Natural killer cell (primary cell): ENCODE measurements at regions not wholly inside any gene's neighbourhood (a gene's known extent, or its start where the extent isn't known, plus 50 kb on each side); places are given as distances from the start of the nearest gene placed in this dataset.

ENCODE experiments used
- ATAC-seq, 3 donors: fragments of 150-1000 bp in 2 of 3; fragments of 200-7000 bp in 1 of 3; cut with Tn5 transposase; 1 replicate in 1 of 3; 2 replicates in 2 of 3; pipeline ENCODE4 v1.10.0; 2021; ENCODE audit warnings: mild to moderate bottlenecking in 2 of 3, moderate library complexity in 2 of 3
- DNase-seq, 2 donors: peaks; one replicate each; pipeline versions ENCODE4 v3.0.0 to v3.0.0-alpha.2; 2013 to 2021; ENCODE audit warnings: mixed read lengths in 1 of 2
- H3K27ac ChIP-seq: one replicate; pipeline ENCODE4 v1.5.1; 2013; ENCODE audit warnings: mild to moderate bottlenecking, low read length
- H3K27me3 ChIP-seq: one replicate; pipeline ENCODE4 v1.6.1; 2013; ENCODE audit warnings: low read length; ENCODE audit not compliant: control insufficient read depth, insufficient read depth
- H3K36me3 ChIP-seq: one replicate; pipeline ENCODE4 v1.6.1; 2013; ENCODE audit warnings: low read length; ENCODE audit not compliant: control insufficient read depth, insufficient read depth
- H3K4me1 ChIP-seq: one replicate; pipeline ENCODE4 v1.6.1; 2013; ENCODE audit warnings: low read length; ENCODE audit not compliant: control insufficient read depth, insufficient read depth
- H3K4me3 ChIP-seq: one replicate; pipeline ENCODE4 v1.5.1; 2013; ENCODE audit warnings: low read length
- H3K9me3 ChIP-seq: one replicate; pipeline ENCODE4 v1.6.1; 2013; ENCODE audit warnings: low read length; ENCODE audit not compliant: control insufficient read depth, insufficient read depth
- H3K27ac Mint-ChIP-seq, 2 donors: one replicate each; pipeline ENCODE4 v1.8.0; 2022; ENCODE audit warnings: mild to moderate bottlenecking in 2 of 2, mixed read lengths in 2 of 2, moderate library complexity in 1 of 2
- H3K27me3 Mint-ChIP-seq, 2 donors: one replicate each; pipeline ENCODE4 v1.8.0; 2022; ENCODE audit warnings: low read depth in 2 of 2, mixed read lengths in 2 of 2
- H3K36me3 Mint-ChIP-seq: one replicate; pipeline ENCODE4 v1.8.0; 2022; ENCODE audit warnings: mixed read lengths
- H3K4me1 Mint-ChIP-seq, 2 donors: one replicate each; pipeline ENCODE4 v1.8.0; 2022; ENCODE audit warnings: mixed read lengths in 2 of 2
- H3K4me3 Mint-ChIP-seq: one replicate; pipeline ENCODE4 v1.8.0; 2022; ENCODE audit warnings: mild to moderate bottlenecking, moderate library complexity, mixed read lengths
- H3K9me3 Mint-ChIP-seq, 2 donors: one replicate each; pipeline ENCODE4 v1.8.0; 2022; ENCODE audit warnings: mixed read lengths in 2 of 2
- WGBS: methylation state at CpG from one replicate; pipeline ENCODE4 v1.1.7; 2013; ENCODE audit warnings: missing lambda C conversion rate; ENCODE audit not compliant: insufficient coverage; 5-methylcytosine and 5-hydroxymethylcytosine counted together
- intact Hi-C: fragments of 100-400 bp; cut with micrococcal nuclease; formaldehyde crosslinking; loops from one replicate; pipeline ENCODE4 v1.14.2; 2022
- TF ChIP-seq, protein P1 (sequence below): fragments of 200-600 bp; IDR thresholded peaks from one replicate; pipeline ENCODE4 v1.8.0; 2022; ENCODE audit warnings: antibody characterized with exemption

DNA sequence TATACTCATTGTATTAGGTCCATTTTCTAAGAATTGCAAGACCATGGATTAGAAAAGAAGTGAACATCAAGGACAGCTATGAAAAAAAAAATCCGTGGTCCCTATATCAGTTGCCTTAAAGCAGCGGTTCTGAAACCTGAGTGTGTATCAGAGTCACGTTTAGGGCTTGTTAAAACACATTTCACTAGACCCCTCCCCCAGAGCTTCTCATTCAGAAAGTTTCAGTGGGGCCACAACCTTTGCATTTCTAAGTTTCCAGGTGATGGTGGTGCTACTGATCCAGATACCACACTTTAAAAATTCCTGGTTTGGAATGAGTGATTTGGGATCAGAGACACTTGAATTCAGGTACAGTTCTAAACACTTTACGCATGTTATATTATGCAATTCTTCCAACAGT lies 96.1 kb upstream of the PRMT6 start:
- no peaks in the 10 kb centered on the region for H3K27me3 ChIP-seq
- 54% methylated on average over 4 of the region's 4 CpGs for WGBS
- ATAC-seq, result no peak

DNA sequence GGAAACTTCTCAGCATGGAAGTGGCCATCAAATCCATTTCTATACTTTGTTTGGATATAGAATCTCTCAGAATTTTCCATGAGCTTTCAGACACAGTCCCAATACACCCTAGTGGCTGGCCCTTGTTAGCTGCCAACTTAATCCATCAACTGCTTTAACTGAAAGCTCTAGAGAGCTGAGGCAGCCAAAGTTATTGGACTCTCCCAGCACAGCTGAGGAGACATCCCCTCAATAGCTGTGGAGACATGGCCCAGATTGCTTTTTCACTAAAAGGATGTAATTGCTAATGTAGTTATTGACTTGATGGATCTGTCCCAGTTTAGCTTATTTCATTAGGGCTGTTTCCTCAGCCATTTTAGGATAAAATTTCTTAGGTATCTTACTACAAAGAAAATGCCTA lies 94.8 kb upstream of the PRMT6 start:
- no peak overlapping the region for H3K4me3 ChIP-seq
- H3K36me3 Mint-ChIP-seq, result no peaks in the 10 kb centered on the region

More for the DNA sequence above, 96.1 kb upstream of the PRMT6 start:
- H3K27me3 Mint-ChIP-seq, result no peaks in the 10 kb centered on the region
- TF ChIP-seq, protein P1, sequence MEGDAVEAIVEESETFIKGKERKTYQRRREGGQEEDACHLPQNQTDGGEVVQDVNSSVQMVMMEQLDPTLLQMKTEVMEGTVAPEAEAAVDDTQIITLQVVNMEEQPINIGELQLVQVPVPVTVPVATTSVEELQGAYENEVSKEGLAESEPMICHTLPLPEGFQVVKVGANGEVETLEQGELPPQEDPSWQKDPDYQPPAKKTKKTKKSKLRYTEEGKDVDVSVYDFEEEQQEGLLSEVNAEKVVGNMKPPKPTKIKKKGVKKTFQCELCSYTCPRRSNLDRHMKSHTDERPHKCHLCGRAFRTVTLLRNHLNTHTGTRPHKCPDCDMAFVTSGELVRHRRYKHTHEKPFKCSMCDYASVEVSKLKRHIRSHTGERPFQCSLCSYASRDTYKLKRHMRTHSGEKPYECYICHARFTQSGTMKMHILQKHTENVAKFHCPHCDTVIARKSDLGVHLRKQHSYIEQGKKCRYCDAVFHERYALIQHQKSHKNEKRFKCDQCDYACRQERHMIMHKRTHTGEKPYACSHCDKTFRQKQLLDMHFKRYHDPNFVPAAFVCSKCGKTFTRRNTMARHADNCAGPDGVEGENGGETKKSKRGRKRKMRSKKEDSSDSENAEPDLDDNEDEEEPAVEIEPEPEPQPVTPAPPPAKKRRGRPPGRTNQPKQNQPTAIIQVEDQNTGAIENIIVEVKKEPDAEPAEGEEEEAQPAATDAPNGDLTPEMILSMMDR, result no peak
- H3K36me3 Mint-ChIP-seq, result no peaks in the 10 kb centered on the region
- no peaks in the 10 kb centered on the region for H3K4me1 ChIP-seq
- no peak overlapping the region for H3K4me3 ChIP-seq
- no peaks in the 10 kb centered on the region for H3K9me3 ChIP-seq
- intact Hi-C loops, result no loop called here
- H3K27ac ChIP-seq, result no peak overlapping the region
- H3K9me3 Mint-ChIP-seq, result peaks cover 0 to 4% of the 10 kb centered on the region in 2 donors
- no peaks in the 10 kb centered on the region for H3K4me1 Mint-ChIP-seq
- no peak overlapping the region for H3K27ac Mint-ChIP-seq
- H3K36me3 ChIP-seq, result no peaks in the 10 kb centered on the region
- no peak overlapping the region for H3K4me3 Mint-ChIP-seq
- no peak for DNase-seq

DNA sequence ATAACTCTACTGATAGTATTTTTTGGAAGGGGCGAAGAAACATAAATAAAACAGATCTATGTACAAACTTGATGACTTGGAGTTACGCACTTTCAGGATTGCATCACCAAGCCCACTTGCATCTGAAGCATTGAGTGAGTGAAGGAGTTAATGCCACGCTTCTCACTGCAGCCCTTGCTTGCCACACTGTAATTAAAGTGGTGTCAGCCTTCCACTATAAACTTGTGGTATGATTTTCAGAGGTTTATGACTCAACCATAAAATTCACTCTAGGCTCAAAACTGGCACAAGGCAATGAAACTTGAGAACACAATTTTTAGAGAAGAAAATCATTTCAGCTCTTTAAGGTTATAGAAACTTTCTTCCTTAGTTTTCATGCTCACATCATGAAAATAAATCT lies 93.9 kb upstream of the PRMT6 start:
- intact Hi-C loops, result no loop called here
- H3K4me1 ChIP-seq, result no peaks in the 10 kb centered on the region
- WGBS, result 73% methylated on average over 3 of the region's 3 CpGs
- no peak for DNase-seq
- Mint-ChIP-seq H3K27ac (no peak overlapping the region), H3K9me3 (no peaks in the 10 kb centered on the region), H3K36me3 (no peaks in the 10 kb centered on the region), H3K4me1 (no peaks in the 10 kb centered on the region), H3K27me3 (no peaks in the 10 kb centered on the region), H3K4me3 (no peak overlapping the region)
- TF ChIP-seq, protein P1, result no peak
- H3K27me3 ChIP-seq, result no peaks in the 10 kb centered on the region
- no peak for ATAC-seq
- H3K4me3 ChIP-seq, result no peak overlapping the region
- no peak overlapping the region for H3K27ac ChIP-seq
- no peaks in the 10 kb centered on the region for H3K9me3 ChIP-seq
- H3K36me3 ChIP-seq, result no peaks in the 10 kb centered on the region

More for the DNA sequence above, 94.8 kb upstream of the PRMT6 start:
- Histone ChIP-seq H3K27me3 (no peaks in the 10 kb centered on the region), H3K36me3 (no peaks in the 10 kb centered on the region), H3K9me3 (no peaks in the 10 kb centered on the region), H3K27ac (no peak overlapping the region), H3K4me1 (no peaks in the 10 kb centered on the region)
- DNase-seq, result no peak
- Mint-ChIP-seq H3K27ac (no peak overlapping the region), H3K9me3 (no peaks in the 10 kb centered on the region), H3K27me3 (no peaks in the 10 kb centered on the region), H3K4me1 (no peaks in the 10 kb centered on the region), H3K4me3 (no peak overlapping the region)
- ATAC-seq, result no peak
- intact Hi-C loops, result no loop called here
- TF ChIP-seq, protein P1, result no peak

- Mint-ChIP-seq H3K4me1 (no peaks in the 10 kb centered on the region), H3K36me3 (no peaks in the 10 kb centered on the region), H3K9me3 (no peaks in the 10 kb centered on the region), H3K4me3 (no peak overlapping the region), H3K27me3 (no peaks in the 10 kb centered on the region), H3K27ac (no peak overlapping the region)
- H3K4me1 ChIP-seq, result no peaks in the 10 kb centered on the region
- TF ChIP-seq, protein P1, result no peak
- DNase-seq, result no peak
- H3K9me3 ChIP-seq, result no peaks in the 10 kb centered on the region
- H3K27me3 ChIP-seq, result no peaks in the 10 kb centered on the region
- H3K4me3 ChIP-seq, result no peak overlapping the region
- intact Hi-C loops, result no loop called here
- WGBS, result 92% methylated on average over 4 of the region's 4 CpGs
- no peak overlapping the region for H3K27ac ChIP-seq
- H3K36me3 ChIP-seq, result no peaks in the 10 kb centered on the region
- no peak for ATAC-seq
Observed at GRCh38 chr1:106964495-106964894, 92.0 kb upstream of the PRMT6 start.
